OCI-LY7 (cell line): ENCODE measurements at regions not wholly inside any gene's neighbourhood (a gene's known extent, or its start where the extent isn't known, plus 50 kb on each side); places are given as distances from the start of the nearest gene placed in this dataset.

Experiments
- BruUV-seq: library from RNA; stranded (reverse); fragments of 400-500 nt; replicated peaks from 2 replicates; lab custom pipeline; 2021; lab: Mats Ljungman, UMichigan
- CTCF ChIA-PET: fragments of 300-600 bp; sonication (Branson Sonifier 250); formaldehyde crosslinking; loops from one replicate; lab custom pipeline; 2022; ENCODE audit warnings: antibody characterized with exemption; ENCODE audit not compliant: unreplicated experiment; lab: Charles Lee
- POLR2A ChIA-PET: fragments of 300-600 bp; sonication (Branson Sonifier 250); formaldehyde crosslinking; loops from one replicate; lab custom pipeline; 2022; ENCODE audit warnings: antibody characterized with exemption; lab: Charles Lee
- DNase-seq: peaks from one replicate; pipeline ENCODE4 v3.0.0-alpha.2; 2015; ENCODE audit warnings: low spot score
- H2AFZ ChIP-seq: fragments of 200-600 bp; sonication (generic), shearing (Covaris generic); 2 replicates; pipeline ENCODE4 v1.6.1; 2014; ENCODE audit warnings: mild to moderate bottlenecking, antibody characterized with exemption, low read length, moderate library complexity
- H3K27ac ChIP-seq: fragments of 200-600 bp; sonication (generic); 2 replicates; pipeline ENCODE4 v1.5.1; 2014; ENCODE audit warnings: mixed run types, low read depth, mild to moderate bottlenecking, moderate library complexity, low read length, inconsistent platforms; ENCODE audit not compliant: poor library complexity, severe bottlenecking
- H3K36me3 ChIP-seq: fragments of 200-600 bp; sonication (generic); 2 replicates; pipeline ENCODE4 v1.6.1; 2014; ENCODE audit warnings: mild to moderate bottlenecking, antibody characterized with exemption, low read length, moderate library complexity, mixed read lengths; ENCODE audit not compliant: insufficient read depth
- H3K4me1 ChIP-seq: fragments of 200-600 bp; sonication (generic); 2 replicates; pipeline ENCODE4 v1.5.1; 2014; ENCODE audit warnings: mild to moderate bottlenecking, low read length; ENCODE audit not compliant: insufficient read depth, poor library complexity, severe bottlenecking
- H3K4me2 ChIP-seq: fragments of 200-600 bp; sonication (generic); 2 replicates; pipeline ENCODE4 v1.6.1; 2014; ENCODE audit warnings: mild to moderate bottlenecking, low read length
- H3K4me3 ChIP-seq: fragments of 200-600 bp; sonication (generic); 2 replicates; pipeline ENCODE4 v1.5.1; 2014; ENCODE audit warnings: mild to moderate bottlenecking, low read depth, low read length; ENCODE audit not compliant: poor library complexity, severe bottlenecking
- H3K79me2 ChIP-seq: fragments of 200-600 bp; sonication (generic); 2 replicates; pipeline ENCODE4 v1.6.1; 2016; ENCODE audit warnings: low read depth, mild to moderate bottlenecking, low read length, moderate library complexity, mixed read lengths; ENCODE audit not compliant: insufficient read depth
- H3K9me2 ChIP-seq: fragments of 200-600 bp; sonication (generic); 2 replicates; pipeline ENCODE4 v1.6.1; 2016; ENCODE audit warnings: mild to moderate bottlenecking, low read length, mixed read lengths; ENCODE audit not compliant: insufficient read depth
- H3K9me3 ChIP-seq: fragments of 200-600 bp; sonication (generic); 2 replicates; pipeline ENCODE4 v1.6.1; 2014; ENCODE audit warnings: mild to moderate bottlenecking, mixed run types, low read length, mixed read lengths
- H4K20me1 ChIP-seq: fragments of 200-600 bp; sonication (generic); 2 replicates; pipeline ENCODE4 v1.6.1; 2014; ENCODE audit warnings: mild to moderate bottlenecking, antibody characterized with exemption, low read length, moderate library complexity, mixed read lengths; ENCODE audit not compliant: insufficient read depth
- CTCF ChIP-seq: fragments of 200-600 bp; sonication (generic); conservative IDR thresholded peaks from 2 replicates; pipeline ENCODE4 v1.5.1; 2014; ENCODE audit warnings: mild to moderate bottlenecking, antibody characterized with exemption, low read length, moderate library complexity, mixed read lengths
- EZH2phosphoT487 ChIP-seq: fragments of 200-600 bp; sonication (generic); IDR thresholded peaks from 2 replicates; pipeline ENCODE4 v1.6.1; 2018; ENCODE audit warnings: low read depth, borderline replicate concordance, mild to moderate bottlenecking, mixed run types, antibody characterized with exemption, low read length, moderate library complexity, mixed read lengths
- intact Hi-C: fragments of 100-400 bp; cut with micrococcal nuclease; formaldehyde crosslinking; loops from one replicate; pipeline ENCODE4 v1.10.0; 2022; ENCODE audit not compliant: unreplicated experiment

- no peak for TF ChIP-seq CTCF
- no peak for TF ChIP-seq EZH2phosphoT487
- BruUV-seq, result no TSS peak
- no peak overlapping the region for H3K27ac ChIP-seq
- H3K4me3 ChIP-seq, result no peak overlapping the region
- H3K79me2 ChIP-seq, result no peaks in the 10 kb centered on the region
- DNase-seq, result no peak
- ChIA-PET CTCF (no interaction called here), POLR2A (no interaction called here)
- H3K4me1 ChIP-seq, result no peaks in the 10 kb centered on the region
- no peaks in the 10 kb centered on the region for H3K36me3 ChIP-seq
- no peak overlapping the region for H2AFZ ChIP-seq
- H3K4me2 ChIP-seq, result no peak overlapping the region
- H3K9me3 ChIP-seq, result no peaks in the 10 kb centered on the region
- intact Hi-C loops, result no loop called here
- H4K20me1 ChIP-seq, result no peaks in the 10 kb centered on the region
- H3K9me2 ChIP-seq, result no peaks in the 10 kb centered on the region
These were observed 244.9 kb upstream of the CBLB start for GRCh38 chr3:106113747-106114146.

GRCh38 chr3:106114220-106114619 is 245.4 kb upstream of the CBLB start:
- Histone ChIP-seq H3K4me3 (no peak overlapping the region), H3K36me3 (no peaks in the 10 kb centered on the region), H3K4me1 (no peaks in the 10 kb centered on the region), H3K9me3 (no peaks in the 10 kb centered on the region), H3K27ac (no peak overlapping the region), H4K20me1 (no peaks in the 10 kb centered on the region), H3K9me2 (no peaks in the 10 kb centered on the region), H2AFZ (no peak overlapping the region), H3K4me2 (no peak overlapping the region), H3K79me2 (no peaks in the 10 kb centered on the region)
- DNase-seq, result no peak
- ChIA-PET CTCF (no interaction called here), POLR2A (no interaction called here)
- TF ChIP-seq EZH2phosphoT487, result no peak
- TF ChIP-seq CTCF, result no peak
- BruUV-seq, result no TSS peak
- intact Hi-C loops, result no loop called here

- no peak overlapping the region for H2AFZ ChIP-seq
- DNase-seq, result no peak
- CTCF ChIA-PET, result no interaction called here
- no peaks in the 10 kb centered on the region for H3K4me1 ChIP-seq
- H3K9me2 ChIP-seq, result no peaks in the 10 kb centered on the region
- intact Hi-C loops, result no loop called here
- H3K79me2 ChIP-seq, result no peaks in the 10 kb centered on the region
- H3K36me3 ChIP-seq, result no peaks in the 10 kb centered on the region
- H4K20me1 ChIP-seq, result no peaks in the 10 kb centered on the region
- BruUV-seq, result no TSS peak
- TF ChIP-seq EZH2phosphoT487 (no peak), CTCF (no peak)
- no peak overlapping the region for H3K4me2 ChIP-seq
- H3K27ac ChIP-seq, result no peak overlapping the region
- H3K4me3 ChIP-seq, result no peak overlapping the region
- POLR2A ChIA-PET, result interaction anchor here (0.5 to 0.6 kb wide), 2 partner anchors 8 to 1461 kb away, joined by 3 read pairs; no protein-coding TSS in a partner anchor
- H3K9me3 ChIP-seq, result no peaks in the 10 kb centered on the region
These were observed 246.0 kb upstream of the CBLB start for GRCh38 chr3:106114848-106115247.
